OCI-LY1 (cell line): ENCODE measurements at regions not wholly inside any gene's neighbourhood (a gene's known extent, or its start where the extent isn't known, plus 50 kb on each side); places are given as distances from the start of the nearest gene placed in this dataset.

Experiments used
- H2AFZ ChIP-seq: fragments of 200-600 bp; sonication (generic), shearing (Covaris generic); 2 replicates; pipeline ENCODE4 v1.6.0; 2014; ENCODE audit warnings: antibody characterized with exemption, mild to moderate bottlenecking, low read length
- H3F3A ChIP-seq: fragments of 200-600 bp; sonication (generic), shearing (Covaris generic); 2 replicates; pipeline ENCODE4 v1.6.0; 2014; ENCODE audit warnings: mild to moderate bottlenecking, antibody characterized with exemption, low read length, moderate library complexity; ENCODE audit not compliant: insufficient read depth
- H3K27ac ChIP-seq: fragments of 200-600 bp; sonication (generic); 2 replicates; pipeline ENCODE4 v1.5.1; 2014; ENCODE audit warnings: low read length, mixed run types, mild to moderate bottlenecking, low read depth; ENCODE audit not compliant: poor library complexity, severe bottlenecking
- H3K27me3 ChIP-seq: fragments of 200-600 bp; sonication (generic); 2 replicates; pipeline ENCODE4 v1.6.0; 2014; ENCODE audit warnings: antibody characterized with exemption, mild to moderate bottlenecking, low read length, moderate library complexity; ENCODE audit not compliant: insufficient read depth
- H3K36me3 ChIP-seq: fragments of 200-600 bp; sonication (generic); 2 replicates; pipeline ENCODE4 v1.6.1; 2014; ENCODE audit warnings: mild to moderate bottlenecking, antibody characterized with exemption, low read length, moderate library complexity, mixed read lengths; ENCODE audit not compliant: insufficient read depth
- H3K4me1 ChIP-seq: fragments of 200-600 bp; sonication (generic); 2 replicates; pipeline ENCODE4 v1.5.1; 2014; ENCODE audit warnings: mild to moderate bottlenecking, low read length, moderate library complexity; ENCODE audit not compliant: insufficient read depth, severe bottlenecking
- H3K4me2 ChIP-seq: fragments of 200-600 bp; sonication (generic), shearing (Covaris generic); 2 replicates; pipeline ENCODE4 v1.6.1; 2014; ENCODE audit warnings: low read length
- H3K4me3 ChIP-seq: fragments of 200-600 bp; sonication (generic); 2 replicates; pipeline ENCODE4 v1.5.1; 2014; ENCODE audit warnings: low read length, low read depth, mild to moderate bottlenecking, mixed read lengths; ENCODE audit not compliant: poor library complexity, severe bottlenecking
- H3K79me2 ChIP-seq: fragments of 200-600 bp; shearing (Covaris generic); 2 replicates; pipeline ENCODE4 v1.6.1; 2016; ENCODE audit warnings: mixed run types, low read length, mixed read lengths; ENCODE audit not compliant: insufficient read depth
- H3K9ac ChIP-seq: fragments of 200-600 bp; sonication (generic), shearing (Covaris generic); 2 replicates; pipeline ENCODE4 v1.6.1; 2014; ENCODE audit warnings: mild to moderate bottlenecking, low read length, mixed read lengths
- H3K9me2 ChIP-seq: fragments of 200-600 bp; sonication (generic), shearing (Covaris generic); 2 replicates; pipeline ENCODE4 v1.6.1; 2014; ENCODE audit warnings: low read depth, mild to moderate bottlenecking, low read length, mixed read lengths
- H3K9me3 ChIP-seq: fragments of 200-600 bp; shearing (Covaris generic); 2 replicates; pipeline ENCODE4 v1.6.1; 2014; ENCODE audit warnings: low read length, mixed read lengths
- H4K20me1 ChIP-seq: fragments of 200-600 bp; sonication (generic), shearing (Covaris generic); 2 replicates; pipeline ENCODE4 v1.6.0; 2016; ENCODE audit warnings: mild to moderate bottlenecking, low read length; ENCODE audit not compliant: insufficient read depth
- EZH2 ChIP-seq: fragments of 200-600 bp; sonication (generic), shearing (Covaris generic); IDR thresholded peaks from 2 replicates; pipeline ENCODE4 v1.8.0; 2017; ENCODE audit warnings: borderline replicate concordance, mixed run types, mild to moderate bottlenecking, antibody characterized with exemption, low read length, moderate library complexity, mixed read lengths
- TF ChIP-seq, protein P1 (sequence below): fragments of 200-600 bp; sonication (generic), shearing (Covaris generic); IDR thresholded peaks from 2 replicates; pipeline ENCODE4 v1.5.1; 2017; ENCODE audit warnings: mild to moderate bottlenecking, antibody characterized with exemption, low read length, moderate library complexity, mixed read lengths

DNA sequence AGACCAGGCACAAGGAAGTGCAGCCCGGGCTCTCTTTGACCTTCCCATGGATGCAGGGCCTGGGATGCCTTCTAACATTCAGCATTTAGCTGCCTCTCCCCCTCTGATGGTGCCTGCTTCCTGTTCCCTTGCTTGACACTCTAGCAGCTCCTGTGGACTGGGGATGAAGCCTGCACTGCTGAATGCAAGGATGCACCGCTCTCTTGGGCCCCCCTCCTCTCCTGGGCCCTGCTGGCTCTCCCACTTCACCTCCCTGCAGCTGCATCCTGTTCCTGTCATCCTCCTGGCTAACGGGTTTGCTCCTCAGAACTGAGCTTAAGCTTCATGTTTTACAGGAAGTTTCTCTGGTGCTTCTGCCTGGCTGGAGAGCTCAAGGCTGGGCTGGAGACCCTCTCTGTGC is 254.1 kb downstream of the TSN start:
- Histone ChIP-seq H3K4me2 (no peak overlapping the region), H4K20me1 (no peaks in the 10 kb centered on the region), H2AFZ (no peak overlapping the region), H3K27ac (no peak overlapping the region), H3K79me2 (no peaks in the 10 kb centered on the region), H3K27me3 (no peaks in the 10 kb centered on the region), H3K4me3 (no peak overlapping the region), H3K9me2 (no peaks in the 10 kb centered on the region), H3F3A (no peaks in the 10 kb centered on the region), H3K9me3 (no peaks in the 10 kb centered on the region), H3K9ac (no peak overlapping the region), H3K4me1 (no peaks in the 10 kb centered on the region), H3K36me3 (peaks cover 4% of the 10 kb centered on the region; the same call in 1 of the 2 replicates)
- no peak for TF ChIP-seq EZH2
- TF ChIP-seq, protein P1, sequence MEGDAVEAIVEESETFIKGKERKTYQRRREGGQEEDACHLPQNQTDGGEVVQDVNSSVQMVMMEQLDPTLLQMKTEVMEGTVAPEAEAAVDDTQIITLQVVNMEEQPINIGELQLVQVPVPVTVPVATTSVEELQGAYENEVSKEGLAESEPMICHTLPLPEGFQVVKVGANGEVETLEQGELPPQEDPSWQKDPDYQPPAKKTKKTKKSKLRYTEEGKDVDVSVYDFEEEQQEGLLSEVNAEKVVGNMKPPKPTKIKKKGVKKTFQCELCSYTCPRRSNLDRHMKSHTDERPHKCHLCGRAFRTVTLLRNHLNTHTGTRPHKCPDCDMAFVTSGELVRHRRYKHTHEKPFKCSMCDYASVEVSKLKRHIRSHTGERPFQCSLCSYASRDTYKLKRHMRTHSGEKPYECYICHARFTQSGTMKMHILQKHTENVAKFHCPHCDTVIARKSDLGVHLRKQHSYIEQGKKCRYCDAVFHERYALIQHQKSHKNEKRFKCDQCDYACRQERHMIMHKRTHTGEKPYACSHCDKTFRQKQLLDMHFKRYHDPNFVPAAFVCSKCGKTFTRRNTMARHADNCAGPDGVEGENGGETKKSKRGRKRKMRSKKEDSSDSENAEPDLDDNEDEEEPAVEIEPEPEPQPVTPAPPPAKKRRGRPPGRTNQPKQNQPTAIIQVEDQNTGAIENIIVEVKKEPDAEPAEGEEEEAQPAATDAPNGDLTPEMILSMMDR, result no peak

DNA sequence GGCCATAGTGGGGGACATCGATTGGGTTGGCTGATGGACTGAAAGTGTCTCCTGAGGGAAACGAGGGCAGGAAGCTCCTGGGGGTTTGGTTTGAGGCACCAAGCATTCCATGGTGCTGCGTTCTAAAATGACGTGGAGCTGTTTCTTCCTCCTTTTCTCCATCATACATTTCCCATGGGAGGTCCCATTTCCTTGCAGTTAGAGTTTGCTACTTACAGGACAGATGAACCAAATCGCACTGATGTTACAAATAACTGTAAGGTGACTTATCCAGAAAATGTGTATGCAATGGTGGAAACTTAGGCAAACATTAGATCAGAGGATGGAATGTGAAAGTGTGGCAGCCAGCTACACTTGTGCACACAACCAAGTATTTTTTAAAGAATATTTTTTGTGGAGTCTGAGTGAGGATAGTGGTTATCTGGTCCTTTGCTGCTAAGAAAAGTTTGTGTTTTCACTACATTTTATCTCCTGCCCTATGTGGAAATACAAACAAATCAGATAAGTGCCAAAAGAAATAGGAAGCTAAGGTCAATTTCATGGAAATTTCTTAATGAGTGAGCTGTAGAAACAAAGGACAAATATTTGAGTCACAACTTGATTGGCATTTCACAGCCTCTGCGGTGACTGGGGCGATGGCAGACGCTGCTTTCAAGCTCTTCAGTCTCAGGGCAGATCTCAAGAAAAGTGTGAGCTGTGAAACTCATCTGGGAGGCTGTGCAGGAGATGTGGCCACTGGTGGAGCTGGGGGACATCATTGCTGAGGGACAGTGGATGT is 256.2 kb downstream of the TSN start:
- no peaks in the 10 kb centered on the region for H3F3A ChIP-seq
- no peak overlapping the region for H3K9ac ChIP-seq
- H3K4me3 ChIP-seq, result no peak overlapping the region
- no peaks in the 10 kb centered on the region for H3K79me2 ChIP-seq
- no peak overlapping the region for H3K4me2 ChIP-seq
- H3K27me3 ChIP-seq, result no peaks in the 10 kb centered on the region
- H3K9me2 ChIP-seq, result no peaks in the 10 kb centered on the region
- H3K36me3 ChIP-seq, result peaks cover 4% of the 10 kb centered on the region; the same call in 1 of the 2 replicates
- no peak overlapping the region for H3K27ac ChIP-seq
- no peak overlapping the region for H2AFZ ChIP-seq
- H3K9me3 ChIP-seq, result no peaks in the 10 kb centered on the region
- no peaks in the 10 kb centered on the region for H3K4me1 ChIP-seq
- TF ChIP-seq, protein P1, result no peak
- TF ChIP-seq EZH2, result no peak
- H4K20me1 ChIP-seq, result no peaks in the 10 kb centered on the region

DNA sequence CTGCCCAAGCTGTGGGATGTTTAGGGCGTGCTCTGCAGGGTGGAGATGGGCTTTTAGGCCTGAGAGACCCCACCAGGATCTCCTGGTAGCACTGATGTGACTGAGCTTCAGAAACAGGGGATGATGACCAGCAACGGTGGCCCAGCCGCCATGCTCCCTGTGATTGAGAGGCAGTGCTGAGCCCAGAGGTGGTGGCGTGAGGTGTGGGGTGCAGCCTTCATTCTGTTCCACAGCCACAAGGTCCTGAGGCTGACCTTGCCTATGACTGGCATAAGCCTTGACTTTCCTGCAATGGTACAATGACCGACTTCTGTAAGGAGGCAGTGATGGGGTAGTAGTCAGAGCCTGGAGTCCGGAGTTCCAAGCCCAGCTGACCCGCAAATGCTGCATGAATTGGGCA is 263.3 kb downstream of the TSN start:
- Histone ChIP-seq H3K4me3 (no peak overlapping the region), H4K20me1 (no peaks in the 10 kb centered on the region), H3K4me2 (no peak overlapping the region), H3K27me3 (no peaks in the 10 kb centered on the region), H3F3A (no peaks in the 10 kb centered on the region), H3K9me2 (no peaks in the 10 kb centered on the region), H3K79me2 (no peaks in the 10 kb centered on the region), H3K27ac (no peak overlapping the region), H3K9me3 (no peaks in the 10 kb centered on the region), H3K9ac (no peak overlapping the region), H3K4me1 (no peaks in the 10 kb centered on the region), H2AFZ (no peak overlapping the region), H3K36me3 (no peaks in the 10 kb centered on the region)
- no peak for TF ChIP-seq EZH2
- TF ChIP-seq, protein P1, result no peak
